Activated CD4-positive, CD25-positive, alpha-beta regulatory T cell treated with anti-CD3 and anti-CD28 coated beads, Interleukin-2, amount 50 U/mL, for 24 hours (primary cell): ENCODE measurements at regions not wholly inside any gene's neighbourhood (a gene's known extent, or its start where the extent isn't known, plus 50 kb on each side); places are given as distances from the start of the nearest gene placed in this dataset.
"Not testable (repeated sequence)": the region's sequence is repeated elsewhere in the genome, so short reads cannot be mapped to it uniquely, and the experiment has no call there.

ENCODE experiments used
- ATAC-seq, 2 donors: fragments of 150-1000 bp; cut with Tn5 transposase; one replicate each; pipeline ENCODE4 v1.10.0; 2021; ENCODE audit warnings: mild to moderate bottlenecking in 1 of 2, moderate library complexity in 1 of 2

DNA sequence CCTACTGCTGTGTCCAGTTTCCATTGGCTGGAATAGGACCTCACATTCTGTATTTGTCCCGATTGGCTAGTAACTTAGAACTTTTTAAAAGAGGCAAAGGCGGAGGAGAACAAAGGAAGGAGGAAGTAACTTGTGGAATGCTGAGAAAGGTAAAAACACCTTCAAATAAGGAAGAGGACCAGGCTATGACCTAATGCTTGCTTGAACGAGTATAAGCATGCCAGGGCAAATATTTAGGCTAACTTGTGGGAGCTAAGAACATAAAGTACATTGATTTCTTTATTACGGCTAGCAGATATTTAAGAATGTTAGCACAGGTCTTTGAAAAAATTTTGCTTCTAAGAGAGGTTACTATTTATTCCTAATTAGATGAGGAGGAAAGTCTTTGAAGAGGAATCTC is 214.5 kb upstream of the CENPE start:
- not testable (repeated sequence) for ATAC-seq

DNA sequence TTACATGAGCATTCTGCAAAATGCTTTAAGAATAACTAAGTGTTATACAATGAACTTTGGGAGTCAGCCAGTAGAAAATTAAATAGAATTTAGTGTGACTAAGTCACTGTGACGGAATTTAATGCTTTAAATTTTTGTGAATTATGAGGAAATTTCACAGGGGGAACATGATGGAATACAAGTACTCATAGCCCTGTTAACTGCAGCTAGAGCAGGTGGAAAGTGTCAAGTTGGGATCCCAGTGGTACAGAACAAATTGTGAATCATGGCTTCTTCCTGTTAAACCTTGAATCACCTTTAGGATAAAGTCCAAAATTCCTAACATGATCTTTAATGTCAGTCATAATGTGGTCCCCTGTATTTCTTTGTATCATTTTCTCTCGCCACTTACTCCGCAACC is 212.2 kb upstream of the CENPE start:
- no peak for ATAC-seq

DNA sequence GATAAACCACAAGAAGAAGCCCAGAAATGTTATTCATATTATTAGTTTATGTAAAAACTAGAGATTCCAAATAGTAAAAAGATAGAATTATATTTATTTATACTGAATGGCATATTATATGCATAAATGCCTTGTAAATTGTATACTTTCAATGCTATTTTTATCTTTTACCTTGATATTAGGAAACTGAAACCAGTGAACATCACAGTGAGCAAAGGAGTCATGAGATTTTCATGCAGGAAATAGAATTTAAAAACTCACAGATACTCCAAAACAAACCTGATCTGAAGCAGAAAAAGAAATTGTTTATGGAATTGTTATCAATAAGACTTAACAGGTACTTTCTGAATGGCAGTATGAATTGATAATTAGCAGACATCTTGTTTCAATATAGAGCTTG is 207.3 kb upstream of the CENPE start:
- no peak for ATAC-seq

DNA sequence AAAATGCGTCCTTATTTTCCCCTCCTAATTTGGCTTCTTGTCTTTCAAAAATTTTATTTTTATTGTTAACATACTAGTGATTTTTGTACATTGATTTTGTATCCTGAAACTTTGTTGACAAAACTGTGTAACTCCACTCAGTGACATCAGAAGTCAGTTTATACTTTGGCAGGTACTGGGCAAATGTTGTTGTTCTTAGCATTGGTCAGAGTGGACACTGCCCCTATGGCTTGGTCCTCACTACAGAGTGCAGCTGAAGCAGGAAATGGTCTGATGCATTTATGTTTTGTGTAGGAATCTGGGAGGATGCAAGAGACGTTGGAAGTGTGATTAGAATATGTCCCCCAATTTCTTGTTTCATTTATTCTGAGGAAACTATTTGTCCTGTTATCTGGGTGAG is 205.5 kb upstream of the CENPE start:
- ATAC-seq: no peak

- ATAC-seq: no peak
These were observed 204.1 kb upstream of the CENPE start for GRCh38 chr4:103402198-103402597.

- ATAC-seq: no peak
These were observed 202.3 kb upstream of the CENPE start for GRCh38 chr4:103400405-103400804.

DNA sequence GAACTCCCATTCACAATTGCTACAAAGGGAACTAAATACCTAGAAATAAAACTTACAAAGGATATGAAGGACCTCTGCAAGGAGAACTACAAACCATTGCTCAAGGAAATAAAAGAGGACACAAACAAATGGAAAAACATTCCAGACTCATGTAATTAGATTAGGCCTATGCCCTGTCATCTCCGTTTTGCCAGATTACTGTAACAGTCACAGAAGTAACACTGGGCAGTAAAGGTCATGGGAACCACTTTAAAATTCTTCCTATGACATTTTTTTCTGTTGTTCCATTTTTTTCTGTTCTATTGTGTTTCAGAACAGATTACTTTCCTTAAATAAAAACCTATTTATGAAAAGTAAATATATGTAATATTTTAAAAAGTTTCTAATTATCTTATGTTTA is 199.4 kb upstream of the CENPE start:
- ATAC-seq: no peak

DNA sequence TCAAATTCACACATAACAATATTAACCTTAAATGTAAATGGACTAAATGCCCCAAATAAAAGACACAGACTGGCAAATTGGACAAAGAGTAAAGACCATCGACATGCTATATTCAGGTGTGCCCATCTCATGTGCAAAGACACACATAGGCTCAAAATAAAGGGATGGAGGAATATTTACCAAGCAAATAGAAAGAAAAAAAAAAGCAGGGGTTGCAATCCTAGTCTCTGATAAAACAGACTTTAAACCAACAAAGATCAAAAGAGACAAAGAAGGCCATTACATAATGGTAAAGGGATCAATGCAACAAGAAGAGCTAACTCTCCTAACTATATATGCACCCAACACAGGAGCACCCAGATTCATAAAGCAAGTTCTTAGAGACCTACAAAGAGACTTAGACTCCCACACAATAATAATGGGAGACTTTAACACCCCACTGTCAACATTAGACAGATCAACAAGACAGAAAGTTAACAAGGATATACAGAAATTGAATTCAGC is 189.4 kb upstream of the CENPE start:
- not testable (repeated sequence) for ATAC-seq

- ATAC-seq: not testable (repeated sequence)
These were observed 187.4 kb upstream of the CENPE start for GRCh38 chr4:103385565-103385964.

GRCh38 chr4:103375278-103375677 is 177.1 kb upstream of the CENPE start:
- no peak for ATAC-seq

DNA sequence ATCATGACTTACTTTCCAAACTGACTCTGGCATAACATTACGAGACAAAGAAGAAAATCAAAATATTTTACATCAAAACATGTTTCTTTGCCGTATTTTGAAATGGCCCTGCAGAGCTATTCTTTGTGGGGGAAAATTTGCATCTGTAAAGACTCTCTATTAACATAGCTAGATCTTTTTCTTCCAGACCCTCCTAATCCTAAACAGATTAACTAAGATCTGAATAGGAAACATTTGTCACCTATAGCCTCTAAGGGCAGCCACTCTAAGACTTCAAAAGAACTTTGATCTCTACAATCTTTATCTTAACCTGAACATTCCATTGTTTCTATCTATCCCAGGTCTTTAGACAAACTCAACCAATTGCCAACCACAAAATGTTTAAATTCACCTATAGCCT is 176.6 kb upstream of the CENPE start:
- no peak for ATAC-seq

DNA sequence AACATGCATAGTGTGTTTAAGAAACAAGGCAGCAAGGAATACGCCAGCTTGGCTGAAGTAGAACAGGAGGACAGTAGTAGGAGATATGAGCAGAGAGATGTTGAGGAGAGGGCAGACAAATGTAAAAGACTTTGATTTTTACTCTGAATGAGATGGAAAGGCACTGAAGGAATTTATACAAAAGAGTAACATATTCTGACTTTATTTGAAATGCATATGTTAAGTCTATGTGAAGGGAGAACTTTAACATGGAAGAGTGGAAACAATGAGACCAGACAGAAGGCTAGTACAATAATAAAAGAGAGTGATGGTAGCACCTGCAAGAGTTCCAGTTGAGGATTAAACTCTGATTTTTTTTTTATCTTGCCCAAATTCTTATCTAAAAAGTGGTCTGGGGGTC is 176.2 kb upstream of the CENPE start:
- ATAC-seq: no peak

DNA sequence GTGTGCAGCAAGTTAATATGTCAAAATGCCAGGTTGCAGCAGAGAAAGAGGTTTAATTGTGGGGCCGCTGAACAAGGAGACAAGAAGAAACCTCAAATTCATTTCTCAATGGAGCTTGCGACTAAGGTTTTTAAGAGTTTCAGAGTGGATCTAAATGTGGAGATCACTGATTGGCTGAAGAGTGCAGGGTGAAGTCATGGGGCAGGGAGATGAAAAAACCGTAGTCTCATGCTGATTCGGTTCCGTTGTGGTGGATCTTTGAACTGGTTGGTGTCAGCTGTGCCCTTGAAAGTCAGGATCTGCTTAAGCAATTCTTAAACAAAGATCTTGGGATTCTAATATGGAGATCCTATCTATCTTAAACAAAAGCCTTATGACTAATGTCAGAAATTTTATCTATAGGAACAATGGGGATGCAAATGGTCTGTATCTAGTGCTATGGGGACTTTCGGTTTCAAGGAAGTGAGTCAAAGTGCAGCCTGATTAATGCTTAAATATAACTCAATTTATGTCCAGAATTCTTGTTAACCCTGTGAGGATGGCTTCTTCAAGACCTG is 173.9 kb upstream of the CENPE start:
- ATAC-seq: no peak

DNA sequence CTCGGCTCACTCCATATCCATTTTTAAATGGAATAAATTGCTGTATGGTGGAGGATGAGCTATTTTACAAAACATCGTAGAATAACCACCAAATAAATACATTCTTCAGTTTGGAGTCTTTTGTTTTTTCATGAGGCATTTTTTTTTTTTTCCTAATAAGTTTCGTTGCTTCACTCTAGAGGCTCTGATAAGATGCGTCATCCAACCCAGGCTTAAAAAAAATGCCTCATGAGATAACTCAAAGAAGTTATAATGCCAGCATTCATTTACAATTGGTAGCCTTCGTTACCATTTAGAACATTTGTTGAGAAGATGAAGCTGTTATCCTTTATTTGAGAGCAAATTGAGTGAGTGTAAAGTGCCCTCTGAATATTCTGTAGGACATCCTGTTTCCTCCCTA is 172.2 kb upstream of the CENPE start:
- ATAC-seq: no peak

- no peak for ATAC-seq
These were observed 167.1 kb upstream of the CENPE start for GRCh38 chr4:103365285-103365684.

DNA sequence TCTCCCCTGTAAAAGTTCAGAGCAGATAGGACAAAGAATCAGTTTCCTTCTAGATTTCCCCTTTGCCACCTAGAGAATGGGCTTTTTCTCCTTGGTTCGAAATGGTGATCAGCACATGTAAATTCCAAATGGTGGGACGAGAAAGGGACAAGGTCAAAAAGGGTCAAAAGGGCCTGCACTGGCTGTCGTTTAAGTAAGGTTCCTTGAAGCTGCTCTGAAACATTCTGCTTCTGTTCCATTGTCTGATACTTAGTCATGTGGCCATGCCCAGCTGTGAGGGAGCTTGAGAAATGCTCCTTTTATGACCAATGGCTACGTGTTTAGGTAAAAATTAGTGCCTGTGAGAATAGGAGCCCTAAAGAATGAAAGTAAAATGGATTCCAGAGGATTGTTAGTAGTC is 165.9 kb upstream of the CENPE start:
- no peak for ATAC-seq

DNA sequence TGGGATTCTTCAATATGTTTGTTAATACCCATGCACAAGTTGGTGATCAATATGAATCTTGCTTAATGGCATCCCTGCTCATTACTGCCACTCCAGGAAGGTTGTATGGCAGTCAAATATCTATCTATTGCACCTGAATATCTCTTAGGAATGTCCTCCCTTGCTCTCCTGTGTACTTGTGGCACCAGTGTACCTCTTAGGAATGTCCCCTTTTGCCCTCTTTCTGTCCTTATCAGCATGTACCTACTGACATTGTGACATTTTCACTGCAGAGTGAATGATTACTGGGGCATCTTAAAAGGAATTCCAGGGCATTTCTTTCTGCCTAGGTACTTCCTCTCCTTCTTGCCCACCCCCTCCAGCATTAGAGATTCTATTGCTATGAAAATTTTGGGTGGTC is 163.8 kb upstream of the CENPE start:
- no peak for ATAC-seq

GRCh38 chr4:103359900-103360299 is 161.8 kb upstream of the CENPE start:
- no peak for ATAC-seq

DNA sequence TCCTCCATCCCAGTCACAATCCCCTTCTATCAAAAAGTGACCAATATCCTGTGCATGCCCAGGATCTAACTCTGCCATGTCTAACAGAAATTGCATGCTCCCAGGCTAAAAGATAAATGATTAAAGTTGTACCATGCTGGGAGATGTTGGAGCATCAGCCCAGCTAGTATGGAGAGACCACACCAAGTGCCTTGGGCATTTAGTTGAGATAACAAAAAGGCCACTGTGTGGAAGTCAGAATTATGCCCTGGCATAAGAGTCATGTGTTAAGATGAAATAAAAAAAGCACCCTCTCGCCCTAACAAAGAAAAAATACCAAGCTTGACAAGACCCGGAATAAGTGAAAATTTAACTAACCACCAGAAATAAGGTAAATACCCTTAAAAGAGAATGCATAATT is 155.9 kb upstream of the CENPE start:
- ATAC-seq: no peak

DNA sequence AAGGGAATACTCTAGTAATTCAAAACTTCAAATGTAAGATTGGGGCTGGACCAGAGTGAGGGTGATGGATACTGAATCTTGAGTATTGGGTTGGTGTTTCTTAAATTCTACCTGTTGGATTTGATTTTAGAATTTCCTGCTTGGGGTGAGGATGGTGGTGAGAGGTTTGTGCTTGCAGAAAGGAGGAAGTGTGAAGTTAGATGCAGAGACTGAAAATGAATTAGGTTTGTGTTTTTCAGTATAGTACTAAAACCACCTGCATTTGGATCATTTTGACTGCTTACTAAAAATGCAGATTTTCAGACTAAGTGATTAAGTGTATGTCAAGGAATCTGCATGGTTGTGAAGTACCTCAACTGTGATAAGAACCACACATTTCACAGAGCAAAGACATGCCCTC is 131.5 kb upstream of the CENPE start:
- no peak for ATAC-seq

- no peak for ATAC-seq
These were observed 126.7 kb upstream of the CENPE start for GRCh38 chr4:103324811-103325210.

DNA sequence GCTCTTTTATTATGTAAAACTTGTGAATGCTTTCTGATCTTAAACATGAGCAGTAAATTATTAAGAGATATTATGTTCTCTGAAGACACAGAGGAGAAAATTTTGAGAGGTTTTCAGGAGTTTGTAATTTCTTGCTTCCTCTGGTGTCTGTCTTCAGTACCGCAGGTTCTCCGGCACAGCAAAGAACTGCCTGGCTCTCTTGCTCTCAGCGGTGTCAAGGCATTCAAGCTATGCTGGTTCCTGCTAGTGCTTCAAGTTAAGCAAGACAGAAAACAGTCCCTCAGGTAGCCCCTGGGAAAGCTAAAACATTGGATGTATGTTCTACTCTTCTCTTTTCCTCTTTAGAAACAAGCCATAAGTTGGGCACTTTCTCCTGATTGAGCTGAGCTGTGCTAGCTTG is 120.2 kb upstream of the CENPE start:
- ATAC-seq: no peak

DNA sequence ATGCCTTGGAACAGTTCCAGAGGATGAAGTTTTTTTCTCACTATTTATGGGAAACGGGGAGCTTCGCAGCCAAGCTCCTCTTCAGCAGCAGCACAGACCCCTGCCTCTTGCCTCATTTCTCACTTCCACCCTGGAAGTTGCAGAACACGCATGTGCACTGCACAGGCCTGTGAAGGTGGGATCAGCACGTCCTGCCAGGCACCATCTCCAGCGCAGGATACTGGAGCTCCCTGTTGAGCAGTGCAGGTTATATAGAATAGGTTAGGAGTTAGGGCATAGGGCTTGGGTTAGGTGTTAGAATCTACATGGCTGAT is 110.1 kb upstream of the CENPE start:
- ATAC-seq: no peak

- no peak for ATAC-seq
These were observed 109.5 kb upstream of the CENPE start for GRCh38 chr4:103307453-103308247.

DNA sequence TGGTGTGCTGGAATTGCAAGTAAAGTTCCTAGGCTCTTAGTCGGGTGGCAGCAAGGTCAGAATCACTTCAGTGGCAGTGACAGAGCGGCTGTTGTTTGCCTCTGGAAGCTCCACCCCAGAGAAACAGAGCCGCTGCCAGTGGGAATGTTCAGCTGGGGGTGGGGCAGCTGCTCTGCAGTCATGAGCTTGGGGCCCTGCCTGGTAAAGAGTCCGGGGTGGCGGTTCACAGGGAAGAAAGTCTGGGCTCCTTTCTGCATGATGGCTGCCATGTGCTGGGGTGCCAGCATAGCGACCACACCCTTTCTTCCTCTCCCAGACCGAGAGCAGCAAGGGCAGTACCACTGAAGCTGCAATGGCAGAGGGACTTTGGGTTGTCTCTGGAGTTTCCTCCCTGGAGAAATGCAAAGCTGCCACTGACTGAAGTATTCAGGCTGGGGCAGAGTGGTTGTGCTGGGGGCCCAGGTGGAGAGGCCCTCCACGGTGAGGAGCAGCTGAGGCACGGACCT is 108.8 kb upstream of the CENPE start:
- no peak for ATAC-seq
